DOHH2 (cell line): ENCODE measurements at regions not wholly inside any gene's neighbourhood (a gene's known extent, or its start where the extent isn't known, plus 50 kb on each side); places are given as distances from the start of the nearest gene placed in this dataset.

Experiments used
- H3F3A ChIP-seq: fragments of 200-600 bp; sonication (generic), shearing (Covaris generic); 2 replicates; pipeline ENCODE4 v1.6.0; 2016; ENCODE audit warnings: antibody characterized with exemption, mild to moderate bottlenecking; ENCODE audit not compliant: control insufficient read depth, insufficient read depth
- H3K27ac ChIP-seq: fragments of 200-600 bp; sonication (generic); 2 replicates; pipeline ENCODE4 v1.5.1; 2014; ENCODE audit warnings: low read depth, mild to moderate bottlenecking, low read length, moderate library complexity
- H3K27me3 ChIP-seq: fragments of 200-600 bp; sonication (generic); 2 replicates; pipeline ENCODE4 v1.6.1; 2014; ENCODE audit warnings: mild to moderate bottlenecking, low read length, mixed read lengths; ENCODE audit not compliant: control insufficient read depth
- H3K36me3 ChIP-seq: fragments of 200-600 bp; sonication (generic); 2 replicates; pipeline ENCODE4 v1.6.1; 2014; ENCODE audit warnings: mild to moderate bottlenecking, low read length, moderate library complexity, mixed read lengths; ENCODE audit not compliant: control insufficient read depth
- H3K4me1 ChIP-seq: fragments of 200-600 bp; sonication (generic); 2 replicates; pipeline ENCODE4 v1.6.1; 2014; ENCODE audit warnings: mild to moderate bottlenecking, low read length, mixed read lengths; ENCODE audit not compliant: control insufficient read depth
- H3K4me2 ChIP-seq: fragments of 200-600 bp; sonication (generic); 2 replicates; pipeline ENCODE4 v1.6.0; 2014; ENCODE audit warnings: mild to moderate bottlenecking, low read length, moderate library complexity
- H3K4me3 ChIP-seq: fragments of 200-600 bp; sonication (generic); 2 replicates; pipeline ENCODE4 v1.5.1; 2014; ENCODE audit warnings: mild to moderate bottlenecking, low read length, mixed read lengths
- H3K79me2 ChIP-seq: fragments of 200-600 bp; sonication (generic); 2 replicates; pipeline ENCODE4 v1.6.1; 2014; ENCODE audit warnings: mild to moderate bottlenecking, low read length, mixed read lengths; ENCODE audit not compliant: control insufficient read depth
- H3K9me2 ChIP-seq: fragments of 200-600 bp; sonication (generic); replicated peaks from 2 replicates; pipeline ENCODE4 v1.6.1; 2014; ENCODE audit warnings: mild to moderate bottlenecking, low read length, mixed read lengths; ENCODE audit not compliant: control insufficient read depth
- H3K9me3 ChIP-seq: fragments of 200-600 bp; sonication (generic); 2 replicates; pipeline ENCODE4 v1.6.1; 2014; ENCODE audit warnings: antibody characterized with exemption, low read length, mixed read lengths; ENCODE audit not compliant: control insufficient read depth, insufficient read depth
- H4K20me1 ChIP-seq: fragments of 200-600 bp; sonication (generic); 2 replicates; pipeline ENCODE4 v1.6.0; 2014; ENCODE audit warnings: low read depth, mild to moderate bottlenecking, antibody characterized with exemption, low read length, moderate library complexity; ENCODE audit not compliant: control insufficient read depth, insufficient read depth
- CTCF ChIP-seq: fragments of 200-600 bp; sonication (generic); IDR thresholded peaks from one replicate; pipeline ENCODE4 v1.5.1; 2014; ENCODE audit warnings: antibody characterized with exemption, mild to moderate bottlenecking, low read depth, low read length; ENCODE audit not compliant: poor library complexity, severe bottlenecking
- EZH2phosphoT487 ChIP-seq: fragments of 200-600 bp; sonication (generic); IDR thresholded peaks from 2 replicates; pipeline ENCODE4 v1.6.1; 2017; ENCODE audit warnings: borderline replicate concordance, mild to moderate bottlenecking, antibody characterized with exemption, low read length, moderate library complexity, mixed read lengths

DNA sequence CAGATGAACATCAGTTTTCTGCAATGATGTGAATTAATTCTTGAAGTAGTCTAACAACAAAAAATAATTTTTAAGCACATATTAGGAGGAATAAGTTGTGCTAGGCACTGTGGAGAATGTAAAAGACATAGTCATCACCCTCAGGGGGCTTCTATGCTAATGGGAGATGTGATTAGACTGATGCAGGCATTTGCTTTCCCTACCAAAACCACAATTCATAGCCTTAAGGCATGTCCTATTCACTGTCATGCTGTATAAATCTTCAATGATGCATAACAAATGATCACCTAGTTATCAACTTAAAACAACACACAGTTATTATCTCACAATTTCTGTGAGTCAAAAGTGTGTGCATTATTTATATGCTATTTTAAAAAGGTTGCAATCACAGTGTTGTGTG is 422.6 kb downstream of the MAN2A1 start:
- Histone ChIP-seq H3K79me2 (no peaks in the 10 kb centered on the region), H3F3A (no peaks in the 10 kb centered on the region), H3K27me3 (no peaks in the 10 kb centered on the region), H3K9me2 (no peaks in the 10 kb centered on the region), H3K36me3 (no peaks in the 10 kb centered on the region), H3K27ac (no peak overlapping the region), H3K4me3 (no peak overlapping the region), H3K9me3 (no peaks in the 10 kb centered on the region), H3K4me2 (no peak overlapping the region), H4K20me1 (no peaks in the 10 kb centered on the region), H3K4me1 (no peaks in the 10 kb centered on the region)
- TF ChIP-seq CTCF: no peak
- TF ChIP-seq EZH2phosphoT487: no peak

DNA sequence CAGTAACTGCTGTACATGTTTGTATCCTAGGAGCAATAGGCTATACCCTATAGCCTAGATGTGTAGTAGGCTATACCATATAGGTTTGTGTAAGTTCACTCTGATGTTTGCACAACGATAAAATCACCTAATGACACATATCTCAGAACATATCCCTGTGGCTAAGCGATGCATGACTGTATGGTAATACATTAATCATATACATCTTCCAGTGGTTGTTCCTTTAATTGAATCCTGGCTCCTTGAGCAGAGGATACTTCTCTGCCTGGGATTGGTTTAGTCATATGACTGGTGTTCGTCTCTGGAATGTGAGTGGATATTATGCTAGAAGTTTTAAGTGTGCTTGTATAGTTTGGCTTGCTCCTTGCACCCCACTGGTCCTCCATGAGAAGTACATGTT is 425.8 kb downstream of the MAN2A1 start:
- TF ChIP-seq CTCF: no peak

GRCh38 chr5:110116539-110116938 is 426.8 kb downstream of the MAN2A1 start:
- no peak overlapping the region for H3K27ac ChIP-seq
- no peaks in the 10 kb centered on the region for H3K36me3 ChIP-seq
- H3K27me3 ChIP-seq: no peaks in the 10 kb centered on the region
- no peaks in the 10 kb centered on the region for H3K79me2 ChIP-seq
- no peak overlapping the region for H3K4me2 ChIP-seq
- no peak overlapping the region for H3K4me3 ChIP-seq
- H3K9me3 ChIP-seq: no peaks in the 10 kb centered on the region
- no peaks in the 10 kb centered on the region for H3K9me2 ChIP-seq
- no peaks in the 10 kb centered on the region for H3F3A ChIP-seq
- TF ChIP-seq EZH2phosphoT487 (no peak), CTCF (no peak)
- no peaks in the 10 kb centered on the region for H4K20me1 ChIP-seq
- no peaks in the 10 kb centered on the region for H3K4me1 ChIP-seq

More for the DNA sequence above, 425.8 kb downstream of the MAN2A1 start:
- H3K4me3 ChIP-seq: no peak overlapping the region
- H3K36me3 ChIP-seq: no peaks in the 10 kb centered on the region
- no peak overlapping the region for H3K27ac ChIP-seq
- H3F3A ChIP-seq: no peaks in the 10 kb centered on the region
- H3K4me1 ChIP-seq: no peaks in the 10 kb centered on the region
- no peak overlapping the region for H3K4me2 ChIP-seq
- H3K9me3 ChIP-seq: no peaks in the 10 kb centered on the region
- no peaks in the 10 kb centered on the region for H3K79me2 ChIP-seq
- H3K27me3 ChIP-seq: no peaks in the 10 kb centered on the region
- H3K9me2 ChIP-seq: no peaks in the 10 kb centered on the region
- H4K20me1 ChIP-seq: no peaks in the 10 kb centered on the region
